Lower leg skin (tissue), 3 donors: ENCODE measurements at regions not wholly inside any gene's neighbourhood (a gene's known extent, or its start where the extent isn't known, plus 50 kb on each side); places are given as distances from the start of the nearest gene placed in this dataset.

Source experiments
- POLR2A ChIP-seq, 2 donors: fragments of 450-650 bp; IDR thresholded peaks; one replicate each; pipeline ENCODE4 v1.6.1; 2016 to 2017; ENCODE audit warnings: antibody characterized with exemption in 2 of 2, mild to moderate bottlenecking in 1 of 2, moderate library complexity in 1 of 2
- TF ChIP-seq, protein P1 (sequence below), 3 donors: fragments of 450-650 bp; IDR thresholded peaks; one replicate each; pipeline ENCODE4 v1.5.1; 2016; ENCODE audit warnings: antibody characterized with exemption in 3 of 3, mild to moderate bottlenecking in 3 of 3, moderate library complexity in 2 of 3

- TF ChIP-seq, protein P1, sequence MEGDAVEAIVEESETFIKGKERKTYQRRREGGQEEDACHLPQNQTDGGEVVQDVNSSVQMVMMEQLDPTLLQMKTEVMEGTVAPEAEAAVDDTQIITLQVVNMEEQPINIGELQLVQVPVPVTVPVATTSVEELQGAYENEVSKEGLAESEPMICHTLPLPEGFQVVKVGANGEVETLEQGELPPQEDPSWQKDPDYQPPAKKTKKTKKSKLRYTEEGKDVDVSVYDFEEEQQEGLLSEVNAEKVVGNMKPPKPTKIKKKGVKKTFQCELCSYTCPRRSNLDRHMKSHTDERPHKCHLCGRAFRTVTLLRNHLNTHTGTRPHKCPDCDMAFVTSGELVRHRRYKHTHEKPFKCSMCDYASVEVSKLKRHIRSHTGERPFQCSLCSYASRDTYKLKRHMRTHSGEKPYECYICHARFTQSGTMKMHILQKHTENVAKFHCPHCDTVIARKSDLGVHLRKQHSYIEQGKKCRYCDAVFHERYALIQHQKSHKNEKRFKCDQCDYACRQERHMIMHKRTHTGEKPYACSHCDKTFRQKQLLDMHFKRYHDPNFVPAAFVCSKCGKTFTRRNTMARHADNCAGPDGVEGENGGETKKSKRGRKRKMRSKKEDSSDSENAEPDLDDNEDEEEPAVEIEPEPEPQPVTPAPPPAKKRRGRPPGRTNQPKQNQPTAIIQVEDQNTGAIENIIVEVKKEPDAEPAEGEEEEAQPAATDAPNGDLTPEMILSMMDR (IDR thresholded peaks at IDR 0.05), result no peak
- no peak for TF ChIP-seq POLR2A (IDR thresholded peaks at IDR 0.05)
Observed at GRCh38 chr22:49347376-49347775, 480.3 kb downstream of the BRD1 start.
